IPS DF 6.9 (cell line): ENCODE measurements at regions not wholly inside any gene's neighbourhood (a gene's known extent, or its start where the extent isn't known, plus 50 kb on each side); places are given as distances from the start of the nearest gene placed in this dataset.
"Not testable (repeated sequence)": the region's sequence is repeated elsewhere in the genome, so short reads cannot be mapped to it uniquely, and the experiment has no call there.

Source experiments
- DNase-seq: peaks from one replicate; pipeline ENCODE4 v3.0.0-alpha.2; 2013; ENCODE audit warnings: low read depth, low spot score
- H3K27ac ChIP-seq: one replicate; pipeline ENCODE4 v1.5.1; 2013; ENCODE audit warnings: low read length, control low read depth
- H3K27me3 ChIP-seq: 2 replicates; pipeline ENCODE4 v1.6.1; 2013; ENCODE audit warnings: mild to moderate bottlenecking, low read length; ENCODE audit not compliant: control insufficient read depth, insufficient read depth
- H3K36me3 ChIP-seq: 2 replicates; pipeline ENCODE4 v1.6.1; 2013; ENCODE audit warnings: low read length; ENCODE audit not compliant: control insufficient read depth, insufficient read depth
- H3K4me1 ChIP-seq: 2 replicates; pipeline ENCODE4 v1.6.1; 2013; ENCODE audit warnings: low read length; ENCODE audit not compliant: control insufficient read depth, insufficient read depth
- H3K4me3 ChIP-seq: 2 replicates; pipeline ENCODE4 v1.5.1; 2013; ENCODE audit warnings: mild to moderate bottlenecking, low read length
- H3K9me3 ChIP-seq: 2 replicates; pipeline ENCODE4 v1.6.1; 2013; ENCODE audit warnings: low read length, inconsistent platforms; ENCODE audit not compliant: control insufficient read depth, insufficient read depth
- WGBS: extraction: QIAGEN DNeasy Blood & Tissue Kit; methylation state at CpG from one replicate; pipeline ENCODE4 v1.1.7; 2013; ENCODE audit warnings: mixed read lengths, missing lambda C conversion rate; ENCODE audit not compliant: insufficient read length, insufficient coverage; 5-methylcytosine and 5-hydroxymethylcytosine counted together

DNA sequence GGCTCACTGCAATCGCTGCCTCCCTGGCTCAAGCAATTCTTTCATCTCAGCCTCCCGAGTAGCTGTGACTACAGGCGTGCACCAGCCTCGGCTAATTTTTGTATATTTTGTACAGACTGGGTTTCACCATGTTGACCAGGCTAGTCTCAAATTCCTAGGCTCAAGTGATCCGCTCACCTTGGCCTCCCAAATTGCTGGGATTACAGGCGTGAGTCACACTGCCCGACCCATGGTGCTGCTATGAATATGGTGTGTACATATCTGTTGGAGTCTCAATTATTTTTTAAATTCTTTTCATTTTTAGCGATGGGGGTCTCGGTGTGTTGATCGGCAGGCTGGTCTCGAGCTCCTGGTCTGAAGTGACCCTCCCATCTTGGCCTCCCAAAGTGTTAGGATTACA, 78.0 kb upstream of the PRKX start:
- Histone ChIP-seq H3K27ac (no peak overlapping the region), H3K4me1 (no peaks in the 10 kb centered on the region), H3K4me3 (no peak overlapping the region), H3K9me3 (no peaks in the 10 kb centered on the region), H3K36me3 (no peaks in the 10 kb centered on the region), H3K27me3 (no peaks in the 10 kb centered on the region)
- WGBS, result no CpG with 5 or more reads among the region's 11 CpGs
- DNase-seq, result no peak

DNA sequence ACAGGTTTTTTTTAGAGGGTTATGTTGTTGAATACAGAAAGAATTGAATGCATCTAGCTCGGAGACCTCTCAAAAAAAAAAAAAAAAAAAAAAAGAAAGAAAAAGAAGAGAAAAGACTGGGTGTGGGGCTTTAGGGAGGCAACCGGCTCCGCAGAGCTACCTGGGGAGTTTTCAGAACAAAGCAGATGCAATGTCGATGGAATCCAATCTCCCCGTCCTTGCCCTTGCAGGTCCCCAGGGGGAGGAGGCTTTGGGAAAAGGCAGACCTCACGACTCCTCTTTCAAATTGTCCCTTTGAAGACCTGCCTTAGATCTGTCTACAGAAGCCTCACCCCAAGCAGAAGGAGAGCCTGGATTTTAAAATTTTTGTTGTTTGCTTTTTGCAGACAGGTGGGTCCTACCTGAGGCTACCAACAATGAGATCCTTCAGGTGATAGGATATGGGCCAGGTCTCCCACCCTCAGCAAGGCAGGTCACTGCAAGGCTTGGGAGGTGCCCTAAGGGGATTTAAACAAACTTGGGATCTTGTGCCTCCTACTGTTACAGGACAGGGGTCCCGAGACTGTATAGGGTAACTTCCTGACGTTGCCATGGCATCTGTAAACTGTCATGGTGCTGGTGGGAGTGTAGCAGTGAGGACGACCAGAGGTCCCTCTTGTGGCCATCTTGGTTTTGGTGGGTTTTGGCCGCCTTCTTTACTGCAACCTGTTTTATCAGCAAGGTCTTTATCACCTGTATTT, 75.2 kb upstream of the PRKX start:
- WGBS, result no CpG with 5 or more reads among the region's 10 CpGs
- Histone ChIP-seq H3K36me3 (no peaks in the 10 kb centered on the region), H3K27me3 (no peaks in the 10 kb centered on the region), H3K27ac (no peak overlapping the region), H3K4me1 (no peaks in the 10 kb centered on the region), H3K4me3 (no peak overlapping the region), H3K9me3 (no peaks in the 10 kb centered on the region)
- no peak for DNase-seq

DNA sequence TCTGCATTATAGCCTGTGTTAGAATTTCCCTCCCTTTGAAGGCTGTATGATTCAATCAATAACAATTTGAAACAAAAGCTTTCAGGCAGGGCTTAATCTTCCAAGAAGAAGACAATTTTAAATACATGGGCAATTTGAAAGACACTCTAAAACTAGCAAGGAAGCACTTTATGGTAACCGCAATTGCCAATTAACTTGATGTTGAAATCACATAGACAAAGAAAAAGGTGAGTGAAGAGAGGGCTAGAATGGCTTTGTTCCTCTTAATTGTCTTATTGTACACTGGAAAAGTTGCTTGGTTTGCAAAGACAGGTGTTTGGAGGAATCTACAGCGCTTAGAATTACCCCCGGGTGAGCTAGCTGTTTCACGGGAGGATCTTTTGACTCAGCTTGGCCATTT, 74.4 kb upstream of the PRKX start:
- H3K36me3 ChIP-seq, result no peaks in the 10 kb centered on the region
- H3K9me3 ChIP-seq, result no peaks in the 10 kb centered on the region
- no peak overlapping the region for H3K4me3 ChIP-seq
- no peaks in the 10 kb centered on the region for H3K4me1 ChIP-seq
- no CpG with 5 or more reads among the region's 4 CpGs for WGBS
- no peak for DNase-seq
- no peak overlapping the region for H3K27ac ChIP-seq
- no peaks in the 10 kb centered on the region for H3K27me3 ChIP-seq

DNA sequence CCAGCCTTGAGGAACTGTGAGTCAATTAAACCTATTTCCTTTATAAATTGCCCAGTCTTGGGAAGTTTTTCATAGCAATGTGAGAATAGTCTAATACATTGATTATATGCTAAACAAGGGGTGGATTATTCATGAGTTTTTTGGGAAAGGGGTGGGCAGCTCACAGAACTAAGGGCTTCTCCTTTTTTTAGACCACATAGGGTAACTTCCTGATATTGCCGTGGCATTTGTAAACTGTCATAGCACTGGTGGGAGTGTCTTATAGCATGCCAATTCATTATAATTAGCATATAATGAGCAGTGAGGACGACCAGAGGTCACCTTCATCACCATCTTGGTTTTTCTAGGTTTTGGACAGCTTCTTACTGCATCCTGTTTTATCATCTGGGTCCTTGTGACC, 72.4 kb upstream of the PRKX start:
- DNase-seq, H3K36me3 ChIP-seq, H3K27me3 ChIP-seq, H3K27ac ChIP-seq, H3K4me3 ChIP-seq, H3K4me1 ChIP-seq, H3K9me3 ChIP-seq: not testable (repeated sequence)
- no CpG with 5 or more reads among the region's 2 CpGs for WGBS

DNA sequence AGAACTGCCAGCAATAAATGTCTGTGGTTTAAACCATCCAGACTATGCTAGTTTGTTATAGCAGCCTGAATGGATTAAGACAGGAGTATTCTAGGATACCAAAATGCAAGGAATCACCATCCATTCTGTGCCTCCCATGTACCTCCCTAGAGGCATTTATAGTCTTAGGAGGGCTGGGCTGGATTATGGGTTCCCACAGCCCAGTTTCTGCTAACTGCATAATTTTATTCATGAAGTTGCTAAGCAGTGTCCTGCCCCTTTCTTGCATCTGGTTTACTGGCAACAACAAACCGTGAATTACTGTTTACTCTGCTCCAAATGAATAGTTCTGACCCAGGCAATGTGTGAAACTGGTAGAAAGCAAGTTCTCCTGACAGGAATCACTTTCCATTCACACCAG, 67.1 kb upstream of the PRKX start:
- H3K36me3 ChIP-seq, result no peaks in the 10 kb centered on the region
- no peak for DNase-seq
- no peaks in the 10 kb centered on the region for H3K27me3 ChIP-seq
- H3K9me3 ChIP-seq, result no peaks in the 10 kb centered on the region
- no peak overlapping the region for H3K27ac ChIP-seq
- no peak overlapping the region for H3K4me3 ChIP-seq
- no peaks in the 10 kb centered on the region for H3K4me1 ChIP-seq
- WGBS, result no CpG with 5 or more reads among the region's 1 CpG

DNA sequence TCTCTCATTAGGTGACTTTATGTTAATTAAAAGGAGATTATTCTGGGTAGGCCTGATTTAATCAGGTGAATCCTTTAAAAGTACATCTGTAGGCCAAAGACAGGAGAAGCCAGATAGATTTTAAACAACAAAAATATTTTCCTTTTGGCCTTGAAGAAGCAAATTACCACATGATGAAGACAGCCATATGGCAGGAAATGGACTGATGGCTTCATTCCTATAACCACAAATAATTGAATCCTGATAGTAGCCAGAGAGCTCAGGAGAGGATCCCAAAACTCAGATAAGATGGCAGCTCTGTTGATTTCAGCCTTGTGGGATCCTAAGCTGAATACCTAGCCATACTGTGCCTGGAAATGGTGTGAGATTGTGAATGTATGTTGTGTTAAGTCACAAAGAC, 66.1 kb upstream of the PRKX start:
- Histone ChIP-seq H3K4me3 (no peak overlapping the region), H3K27ac (no peak overlapping the region), H3K9me3 (no peaks in the 10 kb centered on the region), H3K27me3 (no peaks in the 10 kb centered on the region), H3K36me3 (no peaks in the 10 kb centered on the region), H3K4me1 (no peaks in the 10 kb centered on the region)
- no peak for DNase-seq

DNA sequence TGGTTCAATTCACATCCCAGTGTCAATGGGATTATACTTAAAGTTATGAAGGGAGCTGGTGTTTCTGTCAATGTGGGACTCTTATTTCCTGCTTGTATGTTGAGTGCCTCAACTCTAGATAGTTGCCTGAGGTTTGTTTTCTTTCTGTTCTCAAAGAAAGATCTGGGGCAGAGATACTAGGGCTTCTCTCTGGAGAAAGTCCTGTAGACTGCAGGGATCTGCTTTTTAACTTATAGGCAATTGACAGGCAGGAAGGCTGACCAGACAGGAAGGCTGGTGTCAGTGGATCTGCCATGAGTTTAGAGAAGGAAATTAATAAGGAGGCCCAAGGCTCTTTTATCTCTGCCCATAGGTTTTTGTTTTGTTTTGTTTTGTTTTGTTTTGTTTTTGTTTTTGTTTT, 64.0 kb upstream of the PRKX start:
- H3K4me3 ChIP-seq, result no peak overlapping the region
- H3K27ac ChIP-seq, result no peak overlapping the region
- H3K36me3 ChIP-seq, result no peaks in the 10 kb centered on the region
- DNase-seq, result no peak
- no peaks in the 10 kb centered on the region for H3K27me3 ChIP-seq
- no peaks in the 10 kb centered on the region for H3K4me1 ChIP-seq
- H3K9me3 ChIP-seq, result no peaks in the 10 kb centered on the region

DNA sequence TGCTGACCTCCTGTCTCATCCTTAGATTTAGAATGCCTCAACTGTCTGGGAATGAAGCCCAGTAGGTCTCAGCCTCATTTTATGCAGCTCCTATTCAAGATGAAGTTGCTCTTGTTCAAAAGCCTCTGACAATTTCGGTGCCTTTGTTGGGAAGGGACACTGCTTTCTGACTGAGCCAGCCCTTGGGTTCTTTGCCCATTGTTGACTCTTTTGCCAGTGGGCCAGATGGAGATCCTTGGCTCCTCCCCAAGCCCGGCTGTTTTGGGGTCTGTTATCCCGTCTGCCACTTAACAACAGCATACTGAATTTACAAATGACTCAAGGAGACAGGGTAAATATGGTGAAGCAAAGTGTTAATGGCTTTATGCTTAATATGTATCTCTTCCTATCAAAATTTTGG, 58.3 kb upstream of the PRKX start:
- Histone ChIP-seq H3K9me3 (no peaks in the 10 kb centered on the region), H3K4me1 (no peaks in the 10 kb centered on the region), H3K4me3 (no peak overlapping the region), H3K27ac (no peak overlapping the region), H3K27me3 (no peaks in the 10 kb centered on the region), H3K36me3 (no peaks in the 10 kb centered on the region)
- WGBS, result no CpG with 5 or more reads among the region's 3 CpGs
- no peak for DNase-seq

DNA sequence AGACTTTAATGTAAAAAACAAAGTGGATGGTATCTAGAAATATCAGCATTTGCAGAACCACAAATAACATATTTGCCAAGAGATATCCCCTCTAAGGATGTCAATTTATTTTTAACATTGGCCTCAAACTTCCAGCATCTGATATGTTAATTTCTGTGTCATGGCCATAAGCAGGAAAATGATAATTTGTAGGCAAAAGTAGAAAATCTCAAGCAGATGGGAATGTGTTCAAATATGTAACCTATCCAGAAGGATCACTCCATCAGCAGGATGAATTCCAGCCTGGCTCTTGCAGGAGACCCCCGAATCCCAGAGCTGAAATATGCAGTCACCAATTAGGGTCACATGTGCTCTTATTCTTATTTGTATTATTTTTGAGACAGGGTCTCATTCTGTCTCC, 55.4 kb upstream of the PRKX start:
- WGBS, result no CpG with 5 or more reads among the region's 1 CpG
- no peak for DNase-seq
- H3K27me3 ChIP-seq, result no peaks in the 10 kb centered on the region
- no peaks in the 10 kb centered on the region for H3K9me3 ChIP-seq
- H3K4me3 ChIP-seq, result no peak overlapping the region
- no peaks in the 10 kb centered on the region for H3K36me3 ChIP-seq
- no peak overlapping the region for H3K27ac ChIP-seq
- H3K4me1 ChIP-seq, result no peaks in the 10 kb centered on the region
